HEK293 (cell line): ENCODE measurements at regions not wholly inside any gene's neighbourhood (a gene's known extent, or its start where the extent isn't known, plus 50 kb on each side); places are given as distances from the start of the nearest gene placed in this dataset.

Source experiments
- KLF16 ChIP-seq: fragments of 450-650 bp; formaldehyde crosslinking; IDR thresholded peaks from 2 replicates; pipeline ENCODE4 v1.5.1; 2017; ENCODE audit warnings: missing biosample characterization, missing genetic modification characterization
- WT1 ChIP-seq: fragments of 450-650 bp; formaldehyde crosslinking; IDR thresholded peaks from 2 replicates; pipeline ENCODE4 v1.5.1; 2016; ENCODE audit warnings: missing biosample characterization, missing genetic modification characterization
- ZBTB17 ChIP-seq: fragments of 450-650 bp; formaldehyde crosslinking; IDR thresholded peaks from 2 replicates; pipeline ENCODE4 v1.5.1; 2016; ENCODE audit warnings: missing biosample characterization, missing genetic modification characterization
- ZBTB6 ChIP-seq: fragments of 450-650 bp; formaldehyde crosslinking; IDR thresholded peaks from 2 replicates; pipeline ENCODE4 v1.5.1; 2017; ENCODE audit warnings: missing biosample characterization, missing genetic modification characterization
- ZNF140 ChIP-seq: fragments of 450-650 bp; formaldehyde crosslinking; IDR thresholded peaks from 2 replicates; pipeline ENCODE4 v1.5.1; 2016; ENCODE audit warnings: missing biosample characterization, missing genetic modification characterization
- ZNF221 ChIP-seq: fragments of 450-650 bp; formaldehyde crosslinking; IDR thresholded peaks from 2 replicates; pipeline ENCODE4 v1.5.1; 2017; ENCODE audit warnings: missing biosample characterization, missing genetic modification characterization, borderline replicate concordance
- ZNF544 ChIP-seq: fragments of 450-650 bp; formaldehyde crosslinking; IDR thresholded peaks from 2 replicates; pipeline ENCODE4 v1.5.0; 2017; ENCODE audit warnings: missing biosample characterization, missing genetic modification characterization
- ZNF549 ChIP-seq: fragments of 450-650 bp; IDR thresholded peaks from 2 replicates; pipeline ENCODE4 v1.5.1; 2018; ENCODE audit warnings: missing biosample characterization, missing genetic modification characterization, mild to moderate bottlenecking, inconsistent platforms, moderate library complexity
- ZNF585B ChIP-seq: fragments of 450-650 bp; formaldehyde crosslinking; IDR thresholded peaks from 2 replicates; pipeline ENCODE4 v1.5.1; 2016; ENCODE audit warnings: missing biosample characterization, missing genetic modification characterization
- ZNF660 ChIP-seq: fragments of 450-650 bp; IDR thresholded peaks from 2 replicates; pipeline ENCODE4 v1.5.1; 2018; ENCODE audit warnings: missing biosample characterization, mild to moderate bottlenecking, missing genetic modification characterization
- ZNF785 ChIP-seq: fragments of 450-650 bp; formaldehyde crosslinking; IDR thresholded peaks from 2 replicates; pipeline ENCODE4 v1.5.1; 2016; ENCODE audit warnings: missing biosample characterization, missing genetic modification characterization
- TF ChIP-seq, protein P1 (sequence below): fragments of 450-650 bp; formaldehyde crosslinking; IDR thresholded peaks from 2 replicates; pipeline ENCODE4 v1.5.1; 2016; ENCODE audit warnings: missing biosample characterization, missing genetic modification characterization

- TF ChIP-seq ZBTB6 (tag by site-specific recombination) = no peak
- TF ChIP-seq, protein P1, sequence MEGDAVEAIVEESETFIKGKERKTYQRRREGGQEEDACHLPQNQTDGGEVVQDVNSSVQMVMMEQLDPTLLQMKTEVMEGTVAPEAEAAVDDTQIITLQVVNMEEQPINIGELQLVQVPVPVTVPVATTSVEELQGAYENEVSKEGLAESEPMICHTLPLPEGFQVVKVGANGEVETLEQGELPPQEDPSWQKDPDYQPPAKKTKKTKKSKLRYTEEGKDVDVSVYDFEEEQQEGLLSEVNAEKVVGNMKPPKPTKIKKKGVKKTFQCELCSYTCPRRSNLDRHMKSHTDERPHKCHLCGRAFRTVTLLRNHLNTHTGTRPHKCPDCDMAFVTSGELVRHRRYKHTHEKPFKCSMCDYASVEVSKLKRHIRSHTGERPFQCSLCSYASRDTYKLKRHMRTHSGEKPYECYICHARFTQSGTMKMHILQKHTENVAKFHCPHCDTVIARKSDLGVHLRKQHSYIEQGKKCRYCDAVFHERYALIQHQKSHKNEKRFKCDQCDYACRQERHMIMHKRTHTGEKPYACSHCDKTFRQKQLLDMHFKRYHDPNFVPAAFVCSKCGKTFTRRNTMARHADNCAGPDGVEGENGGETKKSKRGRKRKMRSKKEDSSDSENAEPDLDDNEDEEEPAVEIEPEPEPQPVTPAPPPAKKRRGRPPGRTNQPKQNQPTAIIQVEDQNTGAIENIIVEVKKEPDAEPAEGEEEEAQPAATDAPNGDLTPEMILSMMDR = no peak
- no peak for TF ChIP-seq KLF16 (tag by site-specific recombination)
- no peak for TF ChIP-seq ZNF544 (tag by site-specific recombination)
- no peak for TF ChIP-seq ZNF221 (tag by site-specific recombination)
- no peak for TF ChIP-seq ZNF549
- no peak for TF ChIP-seq ZNF140
- no peak for TF ChIP-seq ZNF585B (tag by site-specific recombination)
- no peak for TF ChIP-seq ZNF785 (tag by site-specific recombination)
- TF ChIP-seq ZBTB17 (tag by site-specific recombination) = no peak
- TF ChIP-seq ZNF660 (tag by site-specific recombination) = no peak
- no peak for TF ChIP-seq WT1 (tag by site-specific recombination)
Measured at GRCh38 chr1:29593601-29594382, 357.5 kb downstream of the PTPRU start.
